Mesendoderm (in vitro differentiated cells): ENCODE measurements at regions not wholly inside any gene's neighbourhood (a gene's known extent, or its start where the extent isn't known, plus 50 kb on each side); places are given as distances from the start of the nearest gene placed in this dataset.

Experiments
- DNase-seq: peaks from one replicate; pipeline ENCODE4 v3.0.0; 2013
- H2AK5ac ChIP-seq: 2 replicates; pipeline ENCODE4 v1.6.1; 2013; ENCODE audit warnings: low read length, inconsistent platforms
- H2BK120ac ChIP-seq: 2 replicates; pipeline ENCODE4 v1.6.1; 2013; ENCODE audit warnings: low read depth, mild to moderate bottlenecking, low read length, moderate library complexity, mixed read lengths
- H2BK15ac ChIP-seq: replicated peaks from 2 replicates; pipeline ENCODE4 v1.6.1; 2013; ENCODE audit warnings: low read depth, mild to moderate bottlenecking, moderate library complexity
- H2BK5ac ChIP-seq: 2 replicates; pipeline ENCODE4 v1.6.1; 2013; ENCODE audit warnings: low read length, inconsistent platforms
- H3K18ac ChIP-seq: 2 replicates; pipeline ENCODE4 v1.6.1; 2013; ENCODE audit warnings: mild to moderate bottlenecking, low read length, mixed read lengths
- H3K23ac ChIP-seq: one replicate; pipeline ENCODE4 v1.6.1; 2013; ENCODE audit warnings: low read length
- H3K27ac ChIP-seq: 2 replicates; pipeline ENCODE4 v1.5.1; 2013; ENCODE audit warnings: low read depth, mild to moderate bottlenecking, inconsistent platforms, low read length, moderate library complexity
- H3K27me3 ChIP-seq: 2 replicates; pipeline ENCODE4 v1.6.1; 2013; ENCODE audit warnings: low read length, control low read depth, mild to moderate bottlenecking, inconsistent platforms; ENCODE audit not compliant: insufficient read depth, poor library complexity
- H3K36me3 ChIP-seq: 2 replicates; pipeline ENCODE4 v1.6.1; 2013; ENCODE audit warnings: low read length, inconsistent platforms; ENCODE audit not compliant: control insufficient read depth, insufficient read depth
- H3K4ac ChIP-seq: one replicate; pipeline ENCODE4 v1.6.1; 2013; ENCODE audit warnings: low read depth, mild to moderate bottlenecking, low read length, moderate library complexity
- H3K4me1 ChIP-seq: 2 replicates; pipeline ENCODE4 v1.6.1; 2013; ENCODE audit warnings: low read depth, low read length, inconsistent platforms; ENCODE audit not compliant: control insufficient read depth
- H3K4me2 ChIP-seq: 2 replicates; pipeline ENCODE4 v1.6.1; 2013; ENCODE audit warnings: low read length
- H3K4me3 ChIP-seq: 2 replicates; pipeline ENCODE4 v1.5.1; 2013; ENCODE audit warnings: mild to moderate bottlenecking, low read length
- H3K56ac ChIP-seq: one replicate; pipeline ENCODE4 v1.6.1; 2013; ENCODE audit warnings: low read length
- H3K79me1 ChIP-seq: 2 replicates; pipeline ENCODE4 v1.6.1; 2013; ENCODE audit warnings: low read length, inconsistent platforms
- H3K79me2 ChIP-seq: 2 replicates; pipeline ENCODE4 v1.6.1; 2013; ENCODE audit warnings: mild to moderate bottlenecking, low read length; ENCODE audit not compliant: control insufficient read depth, insufficient read depth
- H3K9ac ChIP-seq: 2 replicates; pipeline ENCODE4 v1.6.1; 2013; ENCODE audit warnings: low read length, inconsistent platforms
- H4K5ac ChIP-seq: one replicate; pipeline ENCODE4 v1.6.1; 2013; ENCODE audit warnings: low read length
- H4K8ac ChIP-seq: one replicate; pipeline ENCODE4 v1.6.1; 2013; ENCODE audit warnings: low read depth, mild to moderate bottlenecking, control low read depth, low read length, moderate library complexity
- WGBS: extraction: QIAGEN DNeasy Blood & Tissue Kit; methylation state at CpG from one replicate; pipeline ENCODE4 v1.1.7; 2013; ENCODE audit warnings: low lambda C conversion rate, missing lambda C conversion rate; ENCODE audit not compliant: insufficient coverage; ENCODE audit errors: extremely low coverage; 5-methylcytosine and 5-hydroxymethylcytosine counted together

DNA sequence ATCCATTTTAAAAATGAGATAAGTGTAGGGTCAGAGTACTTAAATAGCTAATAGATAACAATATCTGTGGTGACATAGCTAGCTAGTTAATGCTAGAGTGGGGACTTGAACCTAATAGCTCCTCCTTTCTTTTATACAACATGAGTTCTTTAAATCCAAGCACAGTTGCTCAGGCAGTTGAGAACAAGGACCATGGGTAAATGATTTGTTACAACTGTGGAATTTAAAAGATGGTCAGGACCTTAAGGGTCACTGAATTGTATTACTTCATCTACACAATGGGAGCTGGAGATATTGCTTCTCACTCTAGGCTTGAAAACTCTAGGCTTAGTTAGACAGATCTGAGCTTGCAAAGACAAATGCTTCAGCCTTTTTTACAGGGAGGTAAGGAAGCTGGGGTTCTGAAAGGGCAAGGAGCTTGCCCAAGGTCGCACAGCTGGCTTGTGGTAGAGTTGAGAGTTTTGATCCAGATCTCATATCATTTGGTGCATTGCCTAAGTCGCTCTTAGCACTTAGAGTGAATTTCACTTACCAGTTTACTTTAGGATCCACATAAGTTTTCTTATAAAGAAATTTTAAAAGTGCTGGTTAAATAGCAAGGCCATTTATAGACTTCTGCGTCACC lies 90.2 kb downstream of the EDEM1 start:
- no peak overlapping the region for H3K56ac ChIP-seq
- WGBS = no CpG with 5 or more reads among the region's 3 CpGs
- no peaks in the 10 kb centered on the region for H3K36me3 ChIP-seq

DNA sequence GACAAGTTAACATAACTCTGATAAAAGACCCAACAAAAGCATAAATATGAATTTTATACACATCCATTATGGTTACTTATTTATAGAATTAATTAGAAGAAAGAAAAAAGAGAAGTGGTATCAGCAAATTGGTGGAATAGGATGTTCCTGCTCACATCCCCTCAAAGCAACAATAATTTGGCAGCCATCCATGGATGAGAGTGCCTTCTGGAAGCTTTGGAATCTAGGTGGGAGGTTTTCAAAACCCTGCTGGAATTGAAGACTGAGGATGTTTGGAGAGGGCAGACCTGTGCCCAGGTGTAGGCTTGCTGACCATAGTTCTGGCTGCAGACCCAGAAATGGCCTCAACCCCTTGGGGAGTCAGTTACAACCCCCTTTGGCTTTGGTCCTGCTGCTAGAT lies 91.2 kb downstream of the EDEM1 start:
- DNase-seq = no peak
- H3K56ac ChIP-seq = no peak overlapping the region
- no peak overlapping the region for H3K27ac ChIP-seq
- no peak overlapping the region for H4K5ac ChIP-seq
- H3K4me1 ChIP-seq = no peaks in the 10 kb centered on the region
- no peaks in the 10 kb centered on the region for H3K79me2 ChIP-seq
- H3K36me3 ChIP-seq = no peaks in the 10 kb centered on the region
- H3K4ac ChIP-seq = no peak overlapping the region
- H3K4me2 ChIP-seq = no peak overlapping the region
- no peaks in the 10 kb centered on the region for H3K79me1 ChIP-seq
- no peak overlapping the region for H4K8ac ChIP-seq
- H3K27me3 ChIP-seq = no peaks in the 10 kb centered on the region
- no peak overlapping the region for H2BK5ac ChIP-seq
- no peak overlapping the region for H3K18ac ChIP-seq
- H3K9ac ChIP-seq = no peak overlapping the region
- H2BK15ac ChIP-seq = no peak overlapping the region
- H3K23ac ChIP-seq = no peak overlapping the region
- no peak overlapping the region for H3K4me3 ChIP-seq
- no peak overlapping the region for H2BK120ac ChIP-seq
- no peak overlapping the region for H2AK5ac ChIP-seq

More for the DNA sequence above, 90.2 kb downstream of the EDEM1 start:
- no peaks in the 10 kb centered on the region for H3K4me1 ChIP-seq
- H3K79me1 ChIP-seq = no peaks in the 10 kb centered on the region
- no peaks in the 10 kb centered on the region for H3K79me2 ChIP-seq
- no peak overlapping the region for H3K4ac ChIP-seq
- H3K27ac ChIP-seq = no peak overlapping the region
- H3K18ac ChIP-seq = no peak overlapping the region
- H3K4me2 ChIP-seq = no peak overlapping the region
- H3K23ac ChIP-seq = no peak overlapping the region
- H2BK15ac ChIP-seq = no peak overlapping the region
- H3K4me3 ChIP-seq = no peak overlapping the region
- DNase-seq = no peak
- no peaks in the 10 kb centered on the region for H3K27me3 ChIP-seq
- no peak overlapping the region for H3K9ac ChIP-seq
- H2AK5ac ChIP-seq = no peak overlapping the region
- no peak overlapping the region for H2BK120ac ChIP-seq
- no peak overlapping the region for H4K8ac ChIP-seq
- H2BK5ac ChIP-seq = no peak overlapping the region
- H4K5ac ChIP-seq = no peak overlapping the region

DNA sequence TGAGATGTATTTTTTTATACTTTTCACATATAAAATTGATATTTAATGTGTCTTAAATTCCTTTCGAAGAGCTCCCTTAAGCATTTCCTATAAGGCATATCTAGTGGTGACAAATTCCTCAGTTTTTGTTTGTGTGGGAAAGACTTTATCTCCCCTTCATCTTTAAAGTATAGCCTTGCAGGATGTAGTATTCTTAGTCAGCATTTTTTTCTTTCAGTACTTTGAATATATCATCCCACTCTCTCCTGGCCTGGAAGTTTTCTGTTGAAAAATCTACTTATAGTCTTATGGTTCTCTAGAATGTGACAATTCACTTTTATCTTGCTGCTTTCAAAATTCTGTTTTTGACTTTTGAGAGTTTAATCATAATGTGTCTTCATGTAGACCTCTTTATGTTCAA lies 95.2 kb downstream of the EDEM1 start:
- no peak overlapping the region for H3K4me3 ChIP-seq
- no peak overlapping the region for H2BK5ac ChIP-seq
- no peak overlapping the region for H4K5ac ChIP-seq
- H3K4me2 ChIP-seq = no peak overlapping the region
- no peaks in the 10 kb centered on the region for H3K27me3 ChIP-seq
- H4K8ac ChIP-seq = no peak overlapping the region
- no peaks in the 10 kb centered on the region for H3K36me3 ChIP-seq
- H3K79me1 ChIP-seq = no peaks in the 10 kb centered on the region
- H3K18ac ChIP-seq = no peak overlapping the region
- DNase-seq = no peak
- no peak overlapping the region for H2BK120ac ChIP-seq
- H2BK15ac ChIP-seq = no peak overlapping the region
- H3K4me1 ChIP-seq = no peaks in the 10 kb centered on the region
- no peak overlapping the region for H3K9ac ChIP-seq
- H3K23ac ChIP-seq = no peak overlapping the region
- H3K4ac ChIP-seq = no peak overlapping the region
- WGBS = no CpG with 5 or more reads among the region's 1 CpG
- no peak overlapping the region for H3K27ac ChIP-seq
- H3K79me2 ChIP-seq = no peaks in the 10 kb centered on the region
- H2AK5ac ChIP-seq = no peak overlapping the region
- no peak overlapping the region for H3K56ac ChIP-seq

DNA sequence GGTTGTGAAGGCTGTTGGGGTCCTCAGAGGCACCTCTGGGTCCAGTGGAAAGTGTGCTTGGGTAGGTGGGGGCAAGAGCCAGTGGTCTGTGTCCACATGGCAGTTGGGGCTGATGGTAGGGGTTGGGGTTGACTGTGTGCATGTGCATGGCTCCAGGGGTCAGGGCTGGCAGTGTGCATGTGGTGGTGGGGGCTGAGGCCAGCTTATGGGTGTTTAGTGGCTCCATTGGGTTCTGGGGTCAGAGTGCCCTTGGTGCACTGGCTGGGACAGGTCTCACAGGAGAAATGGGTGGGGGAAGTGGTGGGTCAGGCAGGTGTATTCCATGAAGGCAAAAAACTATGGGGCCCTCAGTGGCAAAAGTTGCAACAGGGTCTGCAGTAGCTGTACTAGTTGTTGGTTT lies 97.9 kb downstream of the EDEM1 start:
- no peak for DNase-seq
- H2AK5ac ChIP-seq = no peak overlapping the region
- no peak overlapping the region for H4K5ac ChIP-seq
- H3K18ac ChIP-seq = no peak overlapping the region
- no peaks in the 10 kb centered on the region for H3K79me1 ChIP-seq
- no peak overlapping the region for H4K8ac ChIP-seq
- H3K56ac ChIP-seq = no peak overlapping the region
- no peak overlapping the region for H3K23ac ChIP-seq
- no peak overlapping the region for H2BK5ac ChIP-seq
- no peak overlapping the region for H2BK120ac ChIP-seq
- no peaks in the 10 kb centered on the region for H3K79me2 ChIP-seq
- H3K27ac ChIP-seq = no peak overlapping the region
- no peak overlapping the region for H3K4me3 ChIP-seq
- no peak overlapping the region for H3K4me2 ChIP-seq
- H3K9ac ChIP-seq = no peak overlapping the region
- H3K36me3 ChIP-seq = no peaks in the 10 kb centered on the region
- no peaks in the 10 kb centered on the region for H3K4me1 ChIP-seq
- H3K4ac ChIP-seq = no peak overlapping the region
- no peaks in the 10 kb centered on the region for H3K27me3 ChIP-seq
- H2BK15ac ChIP-seq = no peak overlapping the region

DNA sequence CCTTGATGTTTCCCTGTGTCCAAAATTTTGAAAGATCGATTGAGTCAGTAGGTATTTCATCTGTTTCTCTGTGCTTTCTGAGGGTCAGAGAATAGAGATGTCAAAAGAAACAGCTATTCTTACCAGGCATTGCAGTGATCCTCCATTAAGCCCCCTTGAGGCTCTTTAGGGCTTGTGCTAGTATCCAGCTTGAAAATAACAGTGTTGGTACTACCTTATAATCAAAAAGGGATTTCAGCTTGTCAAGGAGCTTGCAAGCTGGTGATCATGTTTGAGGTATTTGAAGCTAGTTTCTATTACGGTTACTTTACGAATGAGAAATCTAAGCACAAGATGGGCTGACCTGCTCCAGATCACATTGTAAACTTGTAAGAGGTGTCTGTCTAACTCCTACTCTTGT lies 103.4 kb downstream of the EDEM1 start:
- H4K5ac ChIP-seq = no peak overlapping the region
- H2AK5ac ChIP-seq = no peak overlapping the region
- no peak overlapping the region for H3K56ac ChIP-seq
- H3K4me2 ChIP-seq = no peak overlapping the region
- no peaks in the 10 kb centered on the region for H3K79me1 ChIP-seq
- H2BK120ac ChIP-seq = no peak overlapping the region
- WGBS = no CpG with 5 or more reads among the region's 3 CpGs
- H3K36me3 ChIP-seq = no peaks in the 10 kb centered on the region
- H3K9ac ChIP-seq = no peak overlapping the region
- no peak overlapping the region for H2BK15ac ChIP-seq
- H4K8ac ChIP-seq = no peak overlapping the region
- H3K79me2 ChIP-seq = no peaks in the 10 kb centered on the region
- no peak overlapping the region for H2BK5ac ChIP-seq
- H3K4me3 ChIP-seq = no peak overlapping the region
- H3K27me3 ChIP-seq = no peaks in the 10 kb centered on the region
- no peaks in the 10 kb centered on the region for H3K4me1 ChIP-seq
- no peak overlapping the region for H3K4ac ChIP-seq
- H3K27ac ChIP-seq = no peak overlapping the region
- no peak for DNase-seq
- H3K18ac ChIP-seq = no peak overlapping the region
- no peak overlapping the region for H3K23ac ChIP-seq

DNA sequence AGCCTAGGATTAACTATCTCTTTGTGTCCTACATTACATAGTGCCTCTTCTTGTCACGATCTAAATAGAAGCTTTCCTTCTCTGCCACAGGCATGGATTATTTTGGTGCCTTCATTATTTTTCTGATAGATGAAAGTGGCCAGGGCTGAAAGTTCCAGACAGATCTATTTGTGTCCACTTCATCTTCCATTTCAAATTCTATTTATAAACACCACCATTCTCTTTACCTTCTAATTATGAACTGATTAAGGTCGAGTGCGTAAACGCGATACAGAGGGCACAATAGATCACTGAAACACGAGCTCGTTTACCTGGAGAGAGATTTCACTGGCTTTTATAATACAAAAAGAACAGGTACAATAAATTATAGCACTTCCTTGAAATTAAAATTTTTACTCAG lies 105.0 kb downstream of the EDEM1 start:
- Histone ChIP-seq H3K79me1 (no peaks in the 10 kb centered on the region), H3K4me3 (no peak overlapping the region), H3K56ac (no peak overlapping the region), H3K27ac (no peak overlapping the region), H4K8ac (no peak overlapping the region), H2AK5ac (no peak overlapping the region), H3K4me2 (no peak overlapping the region), H3K27me3 (no peaks in the 10 kb centered on the region), H2BK5ac (no peak overlapping the region), H3K4ac (no peak overlapping the region), H3K23ac (no peak overlapping the region), H3K79me2 (no peaks in the 10 kb centered on the region), H3K9ac (no peak overlapping the region), H3K4me1 (no peaks in the 10 kb centered on the region), H2BK15ac (no peak overlapping the region), H2BK120ac (no peak overlapping the region), H4K5ac (no peak overlapping the region), H3K18ac (no peak overlapping the region), H3K36me3 (no peaks in the 10 kb centered on the region)
- no peak for DNase-seq
- 100% methylated on average over 2 of the region's 7 CpGs for WGBS
